NCI-H187 treated with DMSO at 0.1 percent for 48 hours (cell line): ENCODE measurements at regions not wholly inside any gene's neighbourhood (a gene's known extent, or its start where the extent isn't known, plus 50 kb on each side); places are given as distances from the start of the nearest gene placed in this dataset.
"Not testable (repeated sequence)": the region's sequence is repeated elsewhere in the genome, so short reads cannot be mapped to it uniquely, and the experiment has no call there.

Source experiments
- DNase-seq: peaks from one replicate; lab custom pipeline; 2025; lab: John Stamatoyannopoulos, UW

- no peak for DNase-seq
Measured at GRCh38 chr13:61215116-61215515, 200.5 kb downstream of the PCDH20 start.

DNA sequence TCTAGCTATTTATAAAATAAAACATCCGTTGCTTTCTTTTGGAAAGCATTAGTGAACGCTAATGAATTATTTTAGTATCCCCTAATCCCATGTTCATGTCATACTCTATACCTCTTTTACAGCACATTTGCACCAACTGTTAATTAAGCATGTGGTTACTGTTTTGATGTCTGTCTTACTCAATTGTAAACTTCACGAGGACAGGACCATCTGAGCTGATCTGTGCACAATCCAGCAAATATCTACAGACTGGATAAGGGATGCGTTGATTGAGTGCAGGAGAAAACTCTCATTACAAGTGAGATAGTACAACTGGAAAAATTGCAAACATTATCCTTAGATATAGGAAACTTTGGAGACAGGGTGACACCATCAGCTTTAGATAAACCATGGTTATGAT is 201.1 kb downstream of the PCDH20 start:
- DNase-seq, result no peak

DNA sequence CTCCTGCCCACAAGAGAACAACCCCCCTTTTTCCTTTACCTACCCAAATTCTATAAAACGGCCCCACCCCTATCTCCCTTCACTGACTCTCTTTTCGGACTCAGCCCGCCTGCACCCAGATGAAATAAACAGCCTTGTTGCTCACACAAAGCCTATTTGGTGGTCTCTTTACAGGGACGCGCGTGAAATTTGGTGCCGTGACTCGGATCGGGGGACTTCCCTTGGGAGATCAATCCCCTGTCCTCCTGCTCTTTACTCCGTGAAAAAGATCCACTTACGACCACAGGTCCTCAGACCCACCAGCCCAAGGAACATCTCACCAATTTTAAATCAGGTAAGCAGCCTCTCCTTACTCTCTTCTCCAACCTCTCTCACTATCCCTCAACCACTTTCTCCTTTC is 209.8 kb downstream of the PCDH20 start:
- DNase-seq, result not testable (repeated sequence)

- DNase-seq, result no peak
Measured at GRCh38 chr13:61204025-61204424, 211.6 kb downstream of the PCDH20 start.

DNA sequence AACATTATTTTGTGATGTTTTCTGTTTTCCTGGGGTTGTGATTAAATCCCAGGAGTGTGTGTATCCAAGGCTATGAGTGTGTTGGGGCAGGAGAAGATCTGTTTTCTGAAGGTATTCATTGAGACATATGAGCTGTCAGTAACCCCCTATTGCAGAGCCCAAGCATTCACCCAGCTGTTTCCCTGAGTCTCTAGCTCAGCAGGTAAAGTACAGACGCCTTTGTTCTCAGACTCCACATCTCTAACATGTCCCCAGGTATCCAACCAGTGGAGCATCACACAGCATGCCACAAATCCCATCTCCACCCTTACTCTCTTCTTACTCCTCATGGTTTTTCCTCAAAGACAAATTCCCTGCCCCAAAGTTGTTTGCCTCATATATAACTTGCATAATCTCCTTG is 213.6 kb downstream of the PCDH20 start:
- DNase-seq, result no peak

- no peak for DNase-seq
Measured at GRCh38 chr13:61192826-61193225, 222.8 kb downstream of the PCDH20 start.

DNA sequence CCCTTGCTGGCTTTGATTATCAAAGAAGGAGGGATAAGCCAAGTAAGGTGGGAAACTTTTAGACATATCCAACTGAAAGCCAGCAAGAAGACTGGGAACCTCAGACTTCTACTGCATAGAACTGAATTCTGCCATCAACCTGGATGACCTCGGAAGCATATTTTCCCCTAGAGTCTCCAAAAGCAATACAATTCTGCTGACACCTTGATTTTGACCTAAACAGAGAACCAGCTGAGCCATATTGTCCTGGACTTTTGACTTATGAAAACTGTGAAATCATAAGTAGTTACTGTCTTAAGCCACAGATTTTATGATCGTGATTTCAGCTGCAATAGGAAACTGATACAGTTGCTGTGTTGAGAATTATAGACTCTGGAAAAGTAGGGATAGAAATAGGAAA is 227.6 kb downstream of the PCDH20 start:
- DNase-seq, result no peak

DNA sequence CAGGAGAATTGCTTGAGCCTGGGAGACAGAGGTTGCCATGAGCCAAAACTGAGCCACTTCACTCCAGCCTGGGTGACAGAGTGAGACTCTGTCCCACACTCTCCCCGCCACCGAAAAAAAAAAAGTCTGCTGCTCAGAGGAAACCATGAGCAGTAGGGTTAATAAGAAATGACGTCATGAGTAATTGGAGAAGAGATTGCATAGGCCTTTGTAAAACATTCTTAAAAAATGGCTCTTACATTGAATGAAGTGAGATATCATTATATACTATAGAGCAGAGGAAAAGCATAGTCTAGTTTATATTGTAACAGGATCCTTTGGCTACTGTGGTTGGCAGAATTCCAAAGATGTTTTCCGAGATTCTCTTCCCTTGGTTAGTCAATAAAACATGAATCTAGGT is 228.2 kb downstream of the PCDH20 start:
- DNase-seq, result no peak

DNA sequence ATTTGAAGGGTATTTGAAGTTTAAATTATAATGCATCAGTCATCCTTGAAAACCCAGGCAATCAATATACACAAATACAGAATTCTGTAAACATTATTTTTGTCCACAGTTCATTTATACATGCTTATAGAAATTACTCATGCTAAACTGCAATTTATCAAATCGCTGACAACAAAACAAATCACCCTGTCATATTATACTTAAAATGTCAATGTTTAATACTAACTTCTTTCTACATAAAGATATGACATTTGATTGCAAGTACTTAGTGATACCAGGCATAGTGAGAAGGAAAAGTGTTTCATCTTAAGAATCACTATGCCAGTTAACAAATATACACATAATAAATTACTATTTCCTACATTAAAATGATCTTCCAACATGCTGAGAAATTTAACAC is 232.0 kb downstream of the PCDH20 start:
- DNase-seq, result no peak

- no peak for DNase-seq
Measured at GRCh38 chr13:61180234-61180633, 235.4 kb downstream of the PCDH20 start.

- DNase-seq, result no peak
Measured at GRCh38 chr13:61179741-61180140, 235.9 kb downstream of the PCDH20 start.

GRCh38 chr13:61170856-61171255 is 244.8 kb downstream of the PCDH20 start:
- no peak for DNase-seq

- DNase-seq, result no peak
Measured at GRCh38 chr13:61162636-61163035, 253.0 kb downstream of the PCDH20 start.

- no peak for DNase-seq
Measured at GRCh38 chr13:61162106-61162505, 253.5 kb downstream of the PCDH20 start.

- DNase-seq, result no peak
Measured at GRCh38 chr13:61156753-61157152, 258.9 kb downstream of the PCDH20 start.

DNA sequence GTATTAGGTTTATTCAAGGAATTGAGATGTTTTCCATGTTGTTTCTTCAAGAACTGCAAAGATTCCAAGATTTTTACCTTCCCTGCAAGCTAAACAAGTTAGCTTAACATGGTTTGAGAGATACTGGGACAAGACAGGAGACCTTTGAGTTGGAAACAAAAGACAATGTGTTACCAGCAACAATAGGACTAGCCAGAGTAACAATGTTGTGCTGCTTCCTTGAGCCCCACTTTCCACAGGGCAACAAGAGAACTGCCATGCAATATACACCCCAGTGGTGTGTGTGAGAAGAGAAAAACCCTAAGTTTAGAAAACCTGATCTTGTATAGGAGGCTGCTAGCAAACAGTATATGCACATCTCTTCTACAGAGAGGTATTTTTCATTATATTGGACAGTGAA is 264.6 kb downstream of the PCDH20 start:
- DNase-seq, result no peak

DNA sequence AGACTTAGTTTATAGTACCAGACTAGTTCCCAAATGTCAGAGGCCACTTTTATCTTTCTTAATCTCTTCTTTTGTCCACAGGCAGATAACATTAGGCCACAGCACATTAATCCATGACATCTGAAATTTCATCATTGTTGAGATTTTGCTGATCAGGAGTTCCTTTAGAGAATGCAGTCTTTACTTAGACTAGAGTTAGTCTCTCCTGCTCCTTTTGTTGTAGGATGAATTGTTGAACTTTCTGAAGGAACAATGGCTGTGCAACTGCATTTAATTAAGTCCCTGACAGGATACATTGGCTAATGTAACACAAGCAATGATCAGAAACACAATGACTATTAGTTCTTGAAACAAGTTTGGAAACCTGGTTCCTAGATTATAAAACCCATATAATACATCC is 266.3 kb downstream of the PCDH20 start:
- DNase-seq, result no peak

- DNase-seq, result no peak
Measured at GRCh38 chr13:61148691-61149315, 266.8 kb downstream of the PCDH20 start.

GRCh38 chr13:61148211-61148610 is 267.4 kb downstream of the PCDH20 start:
- DNase-seq, result no peak

- DNase-seq, result no peak
Measured at GRCh38 chr13:61146571-61146970, 269.1 kb downstream of the PCDH20 start.

DNA sequence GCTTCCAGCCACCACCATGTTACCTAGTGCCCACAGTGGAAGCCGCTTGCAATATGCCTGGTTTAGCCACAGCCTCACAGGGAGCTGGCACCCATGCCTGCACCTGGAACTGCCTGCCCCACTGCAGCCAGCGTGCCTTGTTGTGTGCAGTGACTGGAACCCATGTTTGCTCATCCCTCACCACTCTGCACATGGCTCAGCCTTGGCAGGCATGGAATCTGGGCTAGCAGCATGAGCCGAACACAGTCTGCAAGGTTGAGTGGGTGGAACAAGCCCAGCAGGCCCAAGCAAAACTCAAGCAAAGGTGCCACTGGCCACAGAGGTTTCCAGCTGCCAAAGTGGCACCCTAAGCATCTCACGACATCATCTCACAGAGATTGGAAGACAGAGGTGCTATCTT is 269.5 kb downstream of the PCDH20 start:
- DNase-seq, result no peak

DNA sequence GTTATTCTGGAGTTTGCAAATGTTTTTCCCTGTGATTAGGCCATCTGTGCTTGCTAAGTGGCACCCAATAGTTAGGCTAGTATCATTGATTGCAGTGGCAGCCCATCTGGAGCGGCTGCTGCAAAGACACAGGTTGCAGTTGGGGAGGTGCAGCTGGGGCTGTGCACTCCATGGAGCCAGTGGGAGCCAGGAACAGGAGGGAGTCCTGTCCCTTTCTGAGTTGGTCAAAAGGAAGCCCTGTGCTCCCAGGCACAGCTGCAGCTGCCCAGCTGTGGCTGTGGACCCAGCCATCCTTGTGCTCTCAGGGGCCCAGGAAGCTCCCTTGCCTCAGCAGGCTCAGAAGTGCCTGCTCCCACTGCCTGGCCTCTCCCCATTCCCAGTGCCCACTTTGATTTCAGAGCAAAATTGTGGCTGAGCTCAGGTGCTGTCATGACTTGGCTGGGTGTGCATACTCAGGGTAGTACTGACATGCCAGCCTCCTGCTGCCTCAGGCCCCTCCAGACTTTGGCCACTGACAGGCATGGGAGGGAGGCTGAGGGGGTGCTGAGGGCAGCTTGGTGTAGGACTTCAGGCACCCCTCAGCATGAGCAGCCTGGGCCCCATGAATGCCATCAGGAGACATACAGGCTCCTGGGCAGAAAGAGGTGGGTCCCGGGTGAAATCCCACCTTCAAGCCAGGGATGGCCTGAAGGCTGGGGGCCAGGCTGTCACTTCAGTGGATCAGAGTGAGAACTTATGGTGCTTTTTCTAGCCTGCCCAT is 270.6 kb downstream of the PCDH20 start:
- no peak for DNase-seq

GRCh38 chr13:61144301-61144700 is 271.3 kb downstream of the PCDH20 start:
- DNase-seq, result no peak

- no peak for DNase-seq
Measured at GRCh38 chr13:61142506-61142905, 273.1 kb downstream of the PCDH20 start.
